ENCODE measurements at regions not wholly inside any gene's neighbourhood (a gene's known extent, or its start where the extent isn't known, plus 50 kb on each side); places are given as distances from the start of the nearest gene placed in this dataset.

- Histone ChIP-seq H3K27me3 (no peaks in the 10 kb centered on the region), H3K27ac (no peak overlapping the region), H3K4me3 (no peak overlapping the region), H3K4me1 (no peaks in the 10 kb centered on the region), H3K9me3 (no peaks in the 10 kb centered on the region), H3K36me3 (no peaks in the 10 kb centered on the region)
- DNase-seq: no peak
- no peak for TF ChIP-seq POLR2A (IDR thresholded peaks at IDR 0.05)
- TF ChIP-seq, protein P1, sequence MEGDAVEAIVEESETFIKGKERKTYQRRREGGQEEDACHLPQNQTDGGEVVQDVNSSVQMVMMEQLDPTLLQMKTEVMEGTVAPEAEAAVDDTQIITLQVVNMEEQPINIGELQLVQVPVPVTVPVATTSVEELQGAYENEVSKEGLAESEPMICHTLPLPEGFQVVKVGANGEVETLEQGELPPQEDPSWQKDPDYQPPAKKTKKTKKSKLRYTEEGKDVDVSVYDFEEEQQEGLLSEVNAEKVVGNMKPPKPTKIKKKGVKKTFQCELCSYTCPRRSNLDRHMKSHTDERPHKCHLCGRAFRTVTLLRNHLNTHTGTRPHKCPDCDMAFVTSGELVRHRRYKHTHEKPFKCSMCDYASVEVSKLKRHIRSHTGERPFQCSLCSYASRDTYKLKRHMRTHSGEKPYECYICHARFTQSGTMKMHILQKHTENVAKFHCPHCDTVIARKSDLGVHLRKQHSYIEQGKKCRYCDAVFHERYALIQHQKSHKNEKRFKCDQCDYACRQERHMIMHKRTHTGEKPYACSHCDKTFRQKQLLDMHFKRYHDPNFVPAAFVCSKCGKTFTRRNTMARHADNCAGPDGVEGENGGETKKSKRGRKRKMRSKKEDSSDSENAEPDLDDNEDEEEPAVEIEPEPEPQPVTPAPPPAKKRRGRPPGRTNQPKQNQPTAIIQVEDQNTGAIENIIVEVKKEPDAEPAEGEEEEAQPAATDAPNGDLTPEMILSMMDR (IDR thresholded peaks at IDR 0.05): no peak
Measured at GRCh38 chr6:76633259-76633658, 560.8 kb upstream of the IMPG1 start.

GRCh38 chr6:76631622-76632021 lies 559.2 kb upstream of the IMPG1 start:
- no peaks in the 10 kb centered on the region for H3K27me3 ChIP-seq
- H3K27ac ChIP-seq: no peak overlapping the region
- no peaks in the 10 kb centered on the region for H3K9me3 ChIP-seq
- no peaks in the 10 kb centered on the region for H3K4me1 ChIP-seq
- H3K4me3 ChIP-seq: no peak overlapping the region
- TF ChIP-seq, protein P1 (IDR thresholded peaks at IDR 0.05): no peak
- TF ChIP-seq POLR2A (IDR thresholded peaks at IDR 0.05): no peak
- DNase-seq: no peak
- H3K36me3 ChIP-seq: no peaks in the 10 kb centered on the region

GRCh38 chr6:76615395-76615794 lies 542.9 kb upstream of the IMPG1 start:
- DNase-seq: no peak
- Histone ChIP-seq H3K4me3 (no peak overlapping the region), H3K27ac (no peak overlapping the region), H3K4me1 (no peaks in the 10 kb centered on the region), H3K36me3 (no peaks in the 10 kb centered on the region), H3K27me3 (no peaks in the 10 kb centered on the region), H3K9me3 (no peaks in the 10 kb centered on the region)
- TF ChIP-seq, protein P1 (IDR thresholded peaks at IDR 0.05): no peak
- no peak for TF ChIP-seq POLR2A (IDR thresholded peaks at IDR 0.05)

DNA sequence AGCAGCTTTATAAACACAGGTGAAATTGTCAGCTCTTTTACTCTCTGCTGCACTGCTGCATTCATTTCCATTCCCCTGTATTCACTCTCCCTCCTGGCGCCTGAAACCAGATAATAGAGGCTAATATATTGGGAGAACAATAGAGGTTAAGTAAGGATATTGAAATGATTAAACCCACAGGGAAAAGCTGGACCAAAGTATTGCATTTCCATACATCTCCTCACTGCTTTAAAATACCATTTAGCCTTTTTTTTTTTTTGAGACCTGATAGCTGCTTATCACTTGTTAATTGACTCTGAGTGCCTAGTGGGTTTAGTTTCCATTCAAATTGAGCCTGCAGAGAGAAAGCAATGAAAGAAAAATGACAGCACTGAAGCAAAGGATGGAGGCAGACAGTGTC lies 540.5 kb upstream of the IMPG1 start:
- no peaks in the 10 kb centered on the region for H3K27me3 ChIP-seq
- H3K9me3 ChIP-seq: no peaks in the 10 kb centered on the region
- H3K4me1 ChIP-seq: no peaks in the 10 kb centered on the region
- DNase-seq: no peak
- TF ChIP-seq POLR2A (IDR thresholded peaks at IDR 0.05): no peak
- TF ChIP-seq, protein P1 (IDR thresholded peaks at IDR 0.05): no peak
- no peak overlapping the region for H3K27ac ChIP-seq
- no peak overlapping the region for H3K4me3 ChIP-seq
- H3K36me3 ChIP-seq: no peaks in the 10 kb centered on the region

DNA sequence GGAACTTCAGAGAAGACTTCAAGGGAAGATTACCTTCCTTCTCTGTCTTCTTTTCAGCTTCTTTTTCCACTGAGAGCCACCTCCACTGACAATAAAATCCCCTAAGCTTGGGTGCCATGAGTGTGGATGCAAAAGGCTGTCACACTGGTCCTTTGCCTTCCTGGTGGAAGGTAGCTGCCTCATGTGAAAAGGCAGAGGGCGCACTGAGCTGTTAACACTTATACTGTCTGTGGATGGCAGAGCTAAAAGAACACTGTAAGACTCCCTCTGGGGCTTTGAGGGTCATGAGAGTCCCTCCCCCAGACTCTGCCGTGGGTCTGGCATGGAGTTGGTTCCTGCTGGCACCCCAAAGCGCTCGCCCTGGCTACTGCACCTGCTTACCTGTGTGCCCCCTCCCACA lies 536.7 kb upstream of the IMPG1 start:
- H3K4me1 ChIP-seq: no peaks in the 10 kb centered on the region
- H3K27ac ChIP-seq: no peak overlapping the region
- H3K36me3 ChIP-seq: no peaks in the 10 kb centered on the region
- no peaks in the 10 kb centered on the region for H3K9me3 ChIP-seq
- TF ChIP-seq POLR2A (IDR thresholded peaks at IDR 0.05): no peak
- TF ChIP-seq, protein P1 (IDR thresholded peaks at IDR 0.05): no peak
- H3K4me3 ChIP-seq: no peak overlapping the region
- DNase-seq: no peak
- no peaks in the 10 kb centered on the region for H3K27me3 ChIP-seq

- TF ChIP-seq, protein P1 (IDR thresholded peaks at IDR 0.05): no peak
- no peak for TF ChIP-seq POLR2A (IDR thresholded peaks at IDR 0.05)
- Histone ChIP-seq H3K4me1 (no peaks in the 10 kb centered on the region), H3K27me3 (no peaks in the 10 kb centered on the region), H3K9me3 (no peaks in the 10 kb centered on the region), H3K4me3 (no peak overlapping the region), H3K27ac (no peak overlapping the region), H3K36me3 (no peaks in the 10 kb centered on the region)
- DNase-seq: no peak
Measured at GRCh38 chr6:76594109-76594508, 521.6 kb upstream of the IMPG1 start.

Measured in Peyer's patch (tissue), 4 donors.